HG03442 (cell line): ENCODE measurements at regions not wholly inside any gene's neighbourhood (a gene's known extent, or its start where the extent isn't known, plus 50 kb on each side); places are given as distances from the start of the nearest gene placed in this dataset.
A peak's percentile ranks its signal among the peaks of the same experiment; 100 is the strongest.

Experiments used
- ATAC-seq: cut with Tn5 transposase; IDR thresholded peaks from one replicate; pipeline ENCODE4 v1.9.1; 2021; ENCODE audit warnings: mild to moderate bottlenecking, moderate library complexity; ENCODE audit not compliant: unreplicated experiment

DNA sequence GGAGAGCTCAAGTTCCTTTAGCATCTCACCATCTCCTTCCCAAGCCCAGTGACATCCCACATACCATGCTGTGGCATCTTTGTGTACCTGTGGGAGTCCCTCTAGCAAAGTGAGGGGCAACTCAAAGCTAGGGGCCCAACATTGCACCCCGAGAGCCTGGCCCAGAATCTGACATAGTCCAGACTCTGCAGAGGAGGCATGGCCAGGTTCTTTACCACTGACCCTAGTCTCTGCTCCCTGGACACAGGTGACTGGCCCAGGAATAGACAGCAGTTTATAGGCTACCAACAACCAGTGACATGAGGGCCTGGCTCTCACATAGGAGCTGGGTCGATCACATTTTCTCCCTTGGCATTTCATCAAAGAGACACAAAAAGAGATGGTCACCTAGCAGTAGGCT is 444.0 kb upstream of the ZMIZ1 start:
- ATAC-seq, result no peak

DNA sequence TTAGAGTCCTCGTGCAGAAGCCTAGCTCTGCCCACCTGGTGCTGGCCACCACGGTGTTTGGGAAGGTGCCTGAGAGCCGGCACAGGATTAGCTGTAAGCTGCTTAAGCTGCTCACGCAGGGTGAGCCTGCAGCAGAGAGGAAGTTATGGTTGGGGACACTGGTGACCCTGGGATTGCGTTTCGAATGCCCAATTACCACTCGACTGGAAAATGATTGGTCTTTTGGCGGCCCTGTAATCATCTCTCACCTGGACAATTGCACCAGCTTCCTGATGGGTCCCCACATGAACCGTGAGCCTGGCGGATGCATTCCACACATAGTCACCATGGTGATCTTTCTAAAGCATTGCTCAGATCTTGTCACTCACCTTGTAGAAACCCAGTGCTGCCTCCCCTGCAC is 442.3 kb upstream of the ZMIZ1 start:
- ATAC-seq, result no peak

DNA sequence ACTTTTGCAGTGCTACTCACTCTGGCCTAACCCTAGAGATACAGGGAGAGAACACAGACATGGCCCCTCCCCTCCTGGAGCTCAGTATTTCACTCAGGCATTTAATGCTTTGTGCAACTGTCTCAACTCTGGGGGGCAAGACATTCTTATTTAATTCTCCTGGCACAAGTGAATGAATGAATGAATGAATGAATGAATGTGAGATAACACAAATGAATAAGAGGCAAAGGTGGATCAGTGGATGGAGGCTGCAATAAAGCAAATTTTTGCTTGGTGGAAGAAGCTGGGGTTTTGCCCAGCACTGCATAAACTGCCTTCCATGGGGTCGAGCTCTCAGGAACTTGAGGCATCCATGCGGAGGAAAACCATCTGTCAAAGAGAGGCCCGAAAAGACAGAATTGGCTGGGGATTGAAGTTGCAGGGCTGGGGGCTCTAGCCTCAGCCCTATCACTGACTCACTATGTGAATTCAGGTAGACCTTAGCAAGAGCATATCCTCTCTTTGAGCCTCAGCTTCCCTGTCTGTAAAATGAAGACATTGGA is 441.4 kb upstream of the ZMIZ1 start:
- no peak for ATAC-seq

DNA sequence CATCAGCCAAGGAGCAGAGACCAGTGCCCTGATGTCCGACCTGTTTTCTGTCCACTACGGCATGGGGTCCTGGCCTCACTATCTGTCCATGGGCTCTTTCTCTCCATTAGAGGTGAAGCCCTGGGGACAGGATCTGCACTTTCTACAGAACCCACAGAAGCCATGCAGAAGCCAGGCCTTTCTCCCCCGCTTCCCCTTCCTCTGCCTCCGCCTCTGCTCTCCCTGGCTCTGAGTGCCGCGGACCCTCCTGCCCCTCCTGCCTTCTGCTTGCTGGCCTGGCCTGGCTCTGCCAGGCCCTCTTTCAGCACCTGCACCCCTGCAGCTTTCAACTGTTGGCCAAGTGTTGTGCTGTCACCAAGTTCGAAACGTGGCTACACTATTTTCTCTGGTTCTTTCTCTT is 439.8 kb upstream of the ZMIZ1 start:
- ATAC-seq, result no peak

DNA sequence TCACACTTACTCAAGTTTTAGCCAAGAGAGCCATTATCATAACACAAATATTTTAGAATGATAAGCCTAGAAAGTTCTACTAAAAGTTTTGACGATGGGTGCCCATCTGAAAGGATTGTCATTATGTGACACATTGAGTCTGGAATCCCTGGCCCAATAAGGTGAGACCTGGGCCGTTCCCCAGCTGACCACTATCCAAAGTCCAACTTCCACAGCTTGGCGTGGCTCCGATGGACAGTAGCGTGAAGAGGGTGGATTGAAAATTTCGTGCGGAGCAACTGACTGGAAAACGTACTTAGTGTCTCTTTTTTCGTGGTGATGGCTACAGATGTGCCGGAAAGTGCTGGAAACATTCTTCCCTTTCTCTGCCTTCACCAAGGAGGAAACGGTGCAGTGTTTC is 439.0 kb upstream of the ZMIZ1 start:
- no peak for ATAC-seq

DNA sequence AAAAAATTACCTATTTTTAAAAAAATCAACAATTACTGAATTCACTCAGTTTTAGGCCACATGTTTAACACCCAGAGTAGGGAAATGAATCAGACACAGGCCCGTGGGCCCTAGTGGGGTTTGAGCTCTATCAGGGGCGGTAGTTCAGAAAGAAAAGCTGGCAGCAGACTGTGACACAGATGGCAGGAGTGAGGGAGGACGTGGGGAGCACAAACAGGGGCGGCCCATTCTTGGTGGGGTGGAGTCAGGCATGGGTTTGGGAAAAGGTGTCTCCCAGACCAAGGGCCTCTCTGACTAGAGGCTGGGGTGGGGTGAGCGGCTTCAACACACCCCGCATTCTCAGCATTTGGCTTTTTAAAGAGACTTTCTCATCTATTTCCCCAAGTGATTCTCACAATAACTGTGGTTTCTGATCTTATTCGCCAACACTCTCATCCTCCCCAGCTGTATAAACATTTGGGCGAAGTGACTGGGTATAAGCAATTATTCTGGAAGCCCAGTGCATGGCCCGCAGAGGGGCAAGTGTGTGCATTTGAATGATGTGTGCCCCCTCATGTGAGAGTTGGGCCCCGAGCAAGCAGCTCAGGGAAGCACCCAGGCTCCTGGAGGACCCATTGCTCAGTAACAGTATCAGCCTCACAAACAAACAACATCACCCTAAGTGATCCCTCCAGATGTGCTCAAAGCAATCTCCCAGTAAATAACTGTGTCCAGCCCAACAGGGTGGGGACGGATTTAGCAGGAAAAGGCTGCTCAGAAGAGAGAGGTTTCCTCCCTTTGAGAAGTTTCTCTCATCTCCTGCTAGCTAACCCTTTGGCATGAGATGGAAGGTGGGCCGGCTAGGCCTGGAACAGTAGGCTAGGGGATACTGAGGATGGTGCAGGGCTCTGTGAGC is 437.6 kb upstream of the ZMIZ1 start:
- ATAC-seq, result peak; percentile 57

DNA sequence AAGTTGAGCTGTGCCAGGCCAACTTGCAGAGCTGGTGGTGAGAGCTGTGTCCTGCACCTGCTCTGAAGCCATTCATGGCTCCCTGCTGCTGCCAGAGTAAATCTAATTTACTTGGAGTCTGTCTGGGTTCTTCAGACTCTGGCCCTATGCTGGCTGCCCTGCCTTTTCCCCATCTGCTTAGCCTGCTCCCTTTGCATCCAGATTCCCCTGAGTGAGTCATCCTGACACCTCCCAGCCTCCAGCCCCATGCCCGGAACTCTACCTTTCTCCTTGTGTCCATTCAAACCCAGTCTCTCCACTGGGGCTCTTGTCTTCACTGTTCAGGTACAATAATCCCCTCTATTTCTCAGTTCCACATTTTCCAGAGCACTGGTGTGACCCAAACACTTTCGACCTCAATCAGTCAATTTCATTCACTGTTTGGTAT is 434.4 kb upstream of the ZMIZ1 start:
- ATAC-seq, result peak; percentile 45

DNA sequence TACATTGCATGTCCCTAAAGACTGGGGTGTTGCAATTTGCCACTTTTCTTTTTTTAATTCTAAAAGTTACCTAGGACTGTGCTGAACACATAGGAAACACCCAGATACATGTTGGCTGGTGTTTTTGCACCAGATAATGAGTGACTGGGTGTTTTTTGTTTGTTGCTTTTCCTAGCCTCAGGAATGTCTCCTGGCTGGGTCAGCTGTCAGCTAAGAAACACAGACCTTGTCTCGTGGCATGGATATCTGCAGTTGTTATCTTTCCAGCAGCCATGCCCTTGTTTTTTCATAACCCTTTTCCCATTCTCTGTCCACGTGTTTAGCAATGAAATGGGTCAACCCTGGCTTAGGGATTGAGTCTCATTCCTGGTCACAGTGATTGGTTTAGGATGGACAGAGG is 433.9 kb upstream of the ZMIZ1 start:
- ATAC-seq, result no peak

DNA sequence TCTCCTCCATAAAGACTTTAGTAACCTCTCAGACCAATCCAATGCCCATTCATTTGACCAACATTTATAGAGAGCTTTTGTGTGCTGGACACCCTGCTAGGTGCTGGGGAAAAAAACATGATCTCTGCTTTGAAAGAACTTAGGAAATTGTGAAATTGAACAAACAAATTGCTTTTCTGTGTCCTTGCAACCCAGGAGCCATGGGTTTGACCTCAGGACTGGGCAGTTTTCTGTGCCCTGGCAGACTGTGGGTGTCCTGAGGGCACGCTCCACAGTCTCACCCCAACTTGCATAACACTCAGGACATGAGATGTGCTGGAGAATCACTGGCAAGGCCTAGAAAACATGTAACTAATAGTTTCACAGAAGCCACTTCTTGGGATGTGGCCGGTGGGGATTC is 429.1 kb upstream of the ZMIZ1 start:
- ATAC-seq, result no peak

DNA sequence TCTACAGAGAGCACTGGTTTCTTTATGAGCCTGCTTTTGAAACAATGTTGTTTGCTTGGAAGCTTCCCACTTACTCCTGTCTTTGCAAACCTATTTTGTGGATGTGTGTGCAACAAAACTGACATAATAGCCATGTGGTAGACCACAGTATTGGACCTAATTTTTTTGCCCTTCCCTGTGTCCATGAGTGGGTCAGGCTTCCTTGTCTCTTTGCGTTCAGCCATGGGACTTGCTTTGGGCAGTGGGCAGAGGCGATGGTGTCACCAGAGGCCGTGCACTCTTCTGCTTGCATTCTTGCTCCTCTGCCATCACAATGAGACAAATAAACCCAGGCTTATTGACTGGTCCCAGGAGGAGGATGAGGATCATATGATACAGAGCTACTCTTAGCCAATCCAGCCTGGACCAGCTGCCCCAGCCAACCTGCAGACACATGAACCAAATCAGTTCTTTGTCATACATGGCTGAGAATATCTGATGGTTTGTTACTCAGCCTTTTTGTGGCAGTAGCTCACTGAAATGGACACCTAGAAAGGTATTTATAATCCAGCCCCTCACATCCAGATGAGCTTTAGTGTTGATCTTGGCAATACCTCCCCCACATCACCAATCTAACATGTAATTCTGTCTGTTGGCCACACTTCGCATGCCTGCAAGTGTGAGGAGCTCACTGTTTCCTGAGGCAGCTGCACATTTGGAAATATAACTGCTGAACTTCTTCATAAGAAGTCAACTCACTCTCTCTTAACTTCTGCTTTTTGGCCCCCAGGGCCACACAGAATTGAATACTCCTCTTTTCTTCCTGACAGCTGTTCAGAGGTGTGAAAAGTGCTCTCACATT is 427.8 kb upstream of the ZMIZ1 start:
- no peak for ATAC-seq

DNA sequence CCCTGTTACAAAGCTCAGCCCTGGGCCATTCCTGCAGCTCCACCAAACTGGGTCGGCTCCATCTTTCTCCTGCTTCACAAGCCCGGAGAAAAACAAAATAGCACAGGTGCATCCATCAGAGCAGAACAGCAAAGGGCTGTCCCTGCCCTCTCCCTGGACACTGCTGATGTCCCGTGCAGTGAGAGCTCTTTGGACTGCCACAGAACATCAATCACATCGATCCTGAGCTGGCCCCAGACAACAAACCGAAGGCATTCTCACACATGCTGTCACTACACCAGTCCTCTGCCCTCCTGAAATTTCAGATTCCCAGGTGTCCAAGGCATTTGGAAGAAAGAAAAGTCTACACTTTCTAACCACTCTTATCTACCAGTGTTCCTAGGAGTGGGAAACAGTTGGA is 427.1 kb upstream of the ZMIZ1 start:
- ATAC-seq, result no peak

DNA sequence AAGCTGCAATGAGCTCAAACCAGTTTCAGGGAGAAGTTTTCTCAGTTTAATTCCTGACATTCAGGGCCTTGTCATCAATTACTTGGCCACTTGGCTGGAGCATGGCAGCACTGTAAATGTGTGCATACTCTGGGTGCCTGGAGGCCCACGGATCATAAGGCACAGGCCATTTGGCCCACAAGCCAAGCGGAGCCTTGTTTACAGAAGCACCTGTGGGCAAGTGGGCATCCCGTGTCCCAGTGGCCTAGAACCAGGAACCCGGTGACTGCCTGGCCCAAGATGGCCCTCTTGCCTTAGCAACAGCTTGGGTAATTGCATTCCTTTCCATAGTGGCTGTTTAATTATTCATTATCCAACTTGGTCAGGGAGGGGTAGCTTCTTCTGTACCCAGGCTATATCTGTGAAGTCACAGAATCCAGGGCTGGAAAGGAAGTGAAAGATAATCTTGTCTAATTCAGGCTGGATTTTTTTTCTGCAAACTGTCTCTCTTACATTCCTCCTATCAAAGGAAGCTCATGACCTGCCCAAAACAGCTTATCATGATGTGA is 426.4 kb upstream of the ZMIZ1 start:
- ATAC-seq, result no peak

DNA sequence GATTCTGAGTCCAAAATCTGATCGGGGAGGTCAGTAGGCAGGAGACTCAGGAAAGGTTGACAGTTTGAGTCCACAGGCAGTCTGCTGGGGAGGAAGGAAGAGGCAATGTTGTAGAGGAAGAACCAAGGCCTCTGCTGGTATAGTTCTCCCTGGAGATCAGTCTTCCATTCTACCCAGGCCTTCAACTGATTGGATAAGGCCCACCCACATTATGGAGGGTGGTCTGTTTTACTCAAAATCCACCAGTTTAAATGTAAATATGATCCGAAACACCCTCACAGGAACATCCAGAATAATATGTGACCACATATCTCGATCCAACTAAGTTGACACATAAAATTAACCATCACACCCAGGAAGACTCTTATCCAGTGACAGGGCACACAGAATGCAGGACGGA is 425.3 kb upstream of the ZMIZ1 start:
- no peak for ATAC-seq

DNA sequence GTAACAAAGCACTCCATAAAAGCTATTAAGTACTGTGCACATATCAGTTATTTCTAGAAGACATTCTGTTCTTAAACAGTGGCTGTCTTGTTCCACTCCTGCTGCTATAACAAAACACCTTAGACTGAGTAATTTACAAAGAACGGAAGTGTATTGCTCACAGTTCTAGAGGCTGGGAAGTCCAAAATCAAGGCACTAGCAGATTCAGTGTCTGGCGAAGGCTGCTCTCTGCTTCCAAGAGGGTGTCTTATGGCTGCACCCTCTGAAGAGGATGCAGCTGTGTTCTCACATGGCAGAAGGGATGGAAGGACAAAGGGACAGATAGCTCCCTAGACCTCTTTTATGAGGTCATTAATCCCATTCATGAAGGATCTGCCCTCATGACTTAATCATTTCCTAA is 424.2 kb upstream of the ZMIZ1 start:
- ATAC-seq, result no peak

DNA sequence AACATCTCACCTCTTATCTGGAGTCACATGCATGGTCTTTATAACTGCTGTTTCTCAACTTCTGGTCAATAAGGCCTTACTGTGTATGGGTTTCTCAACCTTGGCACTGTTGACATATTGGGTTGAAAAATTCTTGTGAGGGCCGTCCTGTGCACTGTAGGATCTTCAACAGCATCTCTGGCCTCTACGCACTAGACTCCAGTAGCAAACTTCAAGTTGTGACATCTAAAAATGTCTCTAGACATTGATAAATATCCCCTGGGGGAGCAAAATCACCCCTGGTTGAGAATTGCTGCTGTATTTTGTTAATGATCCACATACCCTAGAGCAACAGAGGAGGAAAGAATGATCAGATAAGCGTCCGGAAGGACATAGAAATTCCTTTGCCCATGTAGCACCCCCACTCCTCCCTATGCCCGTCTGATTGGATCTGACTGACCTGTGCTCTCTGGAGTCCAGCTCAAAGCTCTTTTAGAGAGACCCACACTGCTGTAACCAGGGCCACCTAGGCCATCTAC is 423.5 kb upstream of the ZMIZ1 start:
- ATAC-seq, result no peak

DNA sequence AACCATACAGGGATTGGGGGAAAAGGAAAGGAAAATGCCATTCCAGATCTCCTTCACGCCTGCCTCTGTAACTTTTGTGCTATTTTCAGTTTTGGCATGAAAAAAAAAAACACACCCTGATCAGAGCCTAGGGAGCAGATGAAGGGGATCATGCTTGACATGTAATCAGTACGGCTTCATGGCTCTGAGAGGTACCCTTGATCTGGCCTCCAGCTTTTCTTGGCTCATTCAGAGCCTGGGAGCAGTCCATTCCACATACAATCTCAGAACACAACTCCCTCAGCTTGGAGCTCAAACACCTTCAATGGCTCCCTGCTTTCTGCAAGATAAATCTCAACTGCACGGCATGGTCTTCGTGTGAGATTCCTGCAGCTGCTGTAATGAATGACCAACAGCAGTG is 422.8 kb upstream of the ZMIZ1 start:
- no peak for ATAC-seq

DNA sequence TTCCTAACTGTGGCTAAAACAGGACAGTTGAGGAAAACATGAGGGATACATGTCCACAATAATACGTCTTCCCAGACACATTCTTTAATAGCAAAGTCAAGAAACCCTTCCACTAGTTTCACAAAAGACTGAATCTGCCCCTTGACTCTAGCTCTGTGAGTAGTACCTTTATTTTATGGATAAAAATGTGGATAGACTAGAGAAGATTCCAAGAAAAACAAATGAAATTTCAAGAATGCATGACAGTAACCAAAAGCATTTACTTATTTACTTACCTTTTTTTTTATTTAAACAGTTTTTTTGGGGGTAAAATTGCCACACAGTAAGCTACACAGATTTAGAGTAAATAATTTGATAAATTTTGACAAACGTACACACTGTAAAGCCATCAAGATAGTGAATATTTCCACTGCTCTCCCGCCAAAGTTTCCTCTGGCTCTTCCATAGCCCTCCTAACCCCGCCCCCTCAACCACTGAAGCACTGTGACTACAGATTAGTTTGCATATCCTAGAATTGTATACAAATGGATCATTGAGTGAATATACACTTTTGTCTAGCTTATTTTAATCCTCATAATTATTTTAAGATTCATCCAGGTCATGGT is 420.4 kb upstream of the ZMIZ1 start:
- no peak for ATAC-seq

DNA sequence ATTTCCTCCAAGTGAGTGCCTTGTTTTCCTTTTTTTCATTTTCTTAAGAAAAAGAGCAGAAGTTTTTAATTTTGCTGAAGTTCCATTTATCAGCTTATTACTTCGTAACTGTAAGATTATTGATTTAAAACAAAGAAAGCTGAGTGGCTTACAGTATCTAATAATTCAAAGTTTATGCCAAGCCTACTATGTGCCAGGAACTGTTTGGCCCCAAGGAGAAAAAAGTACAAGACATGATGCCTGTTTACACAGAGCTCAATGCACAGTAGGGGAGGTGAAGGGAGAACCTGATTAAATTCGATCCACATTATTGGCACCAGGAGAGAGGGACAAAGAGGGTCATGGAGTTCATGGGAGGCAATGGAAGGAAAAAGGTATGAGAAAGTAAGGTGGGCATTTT is 419.3 kb upstream of the ZMIZ1 start:
- ATAC-seq, result no peak

DNA sequence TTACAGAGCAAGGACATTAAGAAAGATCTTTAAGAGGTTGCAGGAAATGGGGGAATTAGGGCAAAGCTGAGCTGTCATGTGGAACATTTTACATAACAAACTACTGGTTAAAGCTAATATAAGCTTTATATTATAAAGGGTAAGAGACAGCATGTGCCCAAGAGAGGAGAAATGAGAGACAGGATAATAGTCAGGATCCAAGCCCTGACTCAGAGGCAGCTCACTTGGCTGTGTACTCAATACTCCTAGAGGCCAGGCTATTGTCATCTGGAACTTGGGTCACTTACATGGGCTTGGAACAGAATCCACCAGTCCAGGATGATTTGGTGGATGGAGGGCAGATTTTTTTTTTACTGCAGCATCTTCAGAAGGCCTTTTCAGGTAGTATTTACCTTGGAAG is 418.6 kb upstream of the ZMIZ1 start:
- ATAC-seq, result no peak

DNA sequence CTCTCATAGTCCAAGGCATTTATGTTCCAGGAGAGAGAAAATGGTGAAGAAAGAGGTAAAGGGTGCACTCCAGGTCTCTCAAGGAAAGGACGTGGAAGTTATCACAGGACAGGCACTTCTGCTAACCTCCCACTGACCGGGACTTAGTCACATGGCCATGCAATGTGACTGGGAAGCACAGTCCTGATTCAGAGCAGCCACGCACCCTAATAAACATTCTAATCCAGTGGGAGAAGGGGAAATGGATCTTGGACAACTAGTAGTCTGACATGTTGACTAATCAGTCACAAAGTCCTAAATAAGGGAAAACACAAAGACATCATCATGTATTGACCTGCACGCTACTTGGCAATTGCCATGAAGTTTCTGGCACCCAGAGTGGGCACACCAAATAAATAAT is 417.5 kb upstream of the ZMIZ1 start:
- no peak for ATAC-seq

DNA sequence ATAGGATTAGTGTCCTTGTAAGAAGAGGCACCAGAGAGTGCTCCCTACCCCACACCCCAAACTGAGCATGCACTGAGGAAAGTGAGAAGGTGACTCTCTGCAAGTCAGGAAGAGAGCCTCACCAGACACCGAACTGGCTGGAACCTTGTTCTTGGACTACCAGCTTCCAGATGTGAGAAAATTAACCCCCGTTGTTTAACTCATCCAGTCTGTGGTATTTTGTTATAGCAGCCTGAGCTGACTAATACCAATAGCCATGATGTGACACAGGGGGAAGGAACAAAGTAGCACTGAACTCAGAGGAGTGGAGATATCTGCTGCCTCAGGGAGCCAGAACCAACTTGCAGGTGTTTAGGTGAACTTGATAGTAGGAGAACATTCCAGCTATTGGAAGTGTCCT is 415.2 kb upstream of the ZMIZ1 start:
- no peak for ATAC-seq
